DOHH2 (cell line): ENCODE measurements at regions not wholly inside any gene's neighbourhood (a gene's known extent, or its start where the extent isn't known, plus 50 kb on each side); places are given as distances from the start of the nearest gene placed in this dataset.

Experiments used
- H3F3A ChIP-seq: fragments of 200-600 bp; sonication (generic), shearing (Covaris generic); 2 replicates; pipeline ENCODE4 v1.6.0; 2016; ENCODE audit warnings: antibody characterized with exemption, mild to moderate bottlenecking; ENCODE audit not compliant: control insufficient read depth, insufficient read depth
- H3K27ac ChIP-seq: fragments of 200-600 bp; sonication (generic); 2 replicates; pipeline ENCODE4 v1.5.1; 2014; ENCODE audit warnings: low read depth, mild to moderate bottlenecking, low read length, moderate library complexity
- H3K27me3 ChIP-seq: fragments of 200-600 bp; sonication (generic); 2 replicates; pipeline ENCODE4 v1.6.1; 2014; ENCODE audit warnings: mild to moderate bottlenecking, low read length, mixed read lengths; ENCODE audit not compliant: control insufficient read depth
- H3K36me3 ChIP-seq: fragments of 200-600 bp; sonication (generic); 2 replicates; pipeline ENCODE4 v1.6.1; 2014; ENCODE audit warnings: mild to moderate bottlenecking, low read length, moderate library complexity, mixed read lengths; ENCODE audit not compliant: control insufficient read depth
- H3K4me1 ChIP-seq: fragments of 200-600 bp; sonication (generic); 2 replicates; pipeline ENCODE4 v1.6.1; 2014; ENCODE audit warnings: mild to moderate bottlenecking, low read length, mixed read lengths; ENCODE audit not compliant: control insufficient read depth
- H3K4me2 ChIP-seq: fragments of 200-600 bp; sonication (generic); 2 replicates; pipeline ENCODE4 v1.6.0; 2014; ENCODE audit warnings: mild to moderate bottlenecking, low read length, moderate library complexity
- H3K4me3 ChIP-seq: fragments of 200-600 bp; sonication (generic); 2 replicates; pipeline ENCODE4 v1.5.1; 2014; ENCODE audit warnings: mild to moderate bottlenecking, low read length, mixed read lengths
- H3K79me2 ChIP-seq: fragments of 200-600 bp; sonication (generic); 2 replicates; pipeline ENCODE4 v1.6.1; 2014; ENCODE audit warnings: mild to moderate bottlenecking, low read length, mixed read lengths; ENCODE audit not compliant: control insufficient read depth
- H3K9me2 ChIP-seq: fragments of 200-600 bp; sonication (generic); replicated peaks from 2 replicates; pipeline ENCODE4 v1.6.1; 2014; ENCODE audit warnings: mild to moderate bottlenecking, low read length, mixed read lengths; ENCODE audit not compliant: control insufficient read depth
- H3K9me3 ChIP-seq: fragments of 200-600 bp; sonication (generic); 2 replicates; pipeline ENCODE4 v1.6.1; 2014; ENCODE audit warnings: antibody characterized with exemption, low read length, mixed read lengths; ENCODE audit not compliant: control insufficient read depth, insufficient read depth
- H4K20me1 ChIP-seq: fragments of 200-600 bp; sonication (generic); 2 replicates; pipeline ENCODE4 v1.6.0; 2014; ENCODE audit warnings: low read depth, mild to moderate bottlenecking, antibody characterized with exemption, low read length, moderate library complexity; ENCODE audit not compliant: control insufficient read depth, insufficient read depth
- CTCF ChIP-seq: fragments of 200-600 bp; sonication (generic); IDR thresholded peaks from one replicate; pipeline ENCODE4 v1.5.1; 2014; ENCODE audit warnings: antibody characterized with exemption, mild to moderate bottlenecking, low read depth, low read length; ENCODE audit not compliant: poor library complexity, severe bottlenecking
- EZH2phosphoT487 ChIP-seq: fragments of 200-600 bp; sonication (generic); IDR thresholded peaks from 2 replicates; pipeline ENCODE4 v1.6.1; 2017; ENCODE audit warnings: borderline replicate concordance, mild to moderate bottlenecking, antibody characterized with exemption, low read length, moderate library complexity, mixed read lengths

DNA sequence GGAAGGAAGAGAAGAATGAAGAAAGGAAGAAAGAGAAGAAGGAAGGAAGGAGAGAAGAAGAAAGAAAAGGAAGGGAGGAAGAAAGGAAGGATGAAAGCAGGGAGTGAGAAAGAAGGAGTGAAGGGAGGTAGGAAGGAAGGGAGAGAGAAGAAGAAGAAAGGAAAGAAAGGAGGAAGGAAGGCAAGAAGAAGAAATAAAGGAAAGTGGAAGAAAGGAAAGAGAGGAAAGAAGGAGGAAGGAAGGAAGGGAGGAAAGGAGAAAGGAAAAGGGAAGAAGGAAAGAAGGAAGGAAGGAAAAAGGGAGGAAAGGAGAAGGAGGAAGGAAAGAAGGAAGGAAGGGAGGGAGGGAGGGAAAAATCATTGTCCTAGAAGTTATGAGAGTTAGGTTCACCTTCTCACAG lies 696.6 kb upstream of the TMEM132C start:
- no peak for TF ChIP-seq EZH2phosphoT487
- no peak for TF ChIP-seq CTCF

GRCh38 chr12:127570793-127571360 lies 696.1 kb upstream of the TMEM132C start:
- Histone ChIP-seq H3K79me2 (no peaks in the 10 kb centered on the region), H3K9me2 (no peaks in the 10 kb centered on the region), H3K27ac (no peak overlapping the region), H3F3A (no peaks in the 10 kb centered on the region), H3K4me1 (no peaks in the 10 kb centered on the region), H4K20me1 (no peaks in the 10 kb centered on the region), H3K4me3 (no peak overlapping the region), H3K36me3 (no peaks in the 10 kb centered on the region), H3K9me3 (no peaks in the 10 kb centered on the region; the same call in 1 of the 2 replicates), H3K4me2 (no peak overlapping the region), H3K27me3 (no peaks in the 10 kb centered on the region)
- TF ChIP-seq EZH2phosphoT487 = no peak

More for the DNA sequence above, 696.6 kb upstream of the TMEM132C start:
- Histone ChIP-seq H3K79me2 (no peaks in the 10 kb centered on the region), H3K4me2 (no peak overlapping the region), H3K27me3 (no peaks in the 10 kb centered on the region), H3K4me3 (no peak overlapping the region), H3K9me2 (no peaks in the 10 kb centered on the region), H3K9me3 (peaks cover under 1% of the 10 kb centered on the region; the same call in 1 of the 2 replicates), H3K27ac (no peak overlapping the region), H4K20me1 (no peaks in the 10 kb centered on the region), H3K36me3 (no peaks in the 10 kb centered on the region), H3F3A (no peaks in the 10 kb centered on the region), H3K4me1 (no peaks in the 10 kb centered on the region)

- Histone ChIP-seq H3F3A (no peaks in the 10 kb centered on the region), H3K4me2 (no peak overlapping the region), H3K4me3 (no peak overlapping the region), H3K9me3 (no peaks in the 10 kb centered on the region; the same call in 1 of the 2 replicates), H3K79me2 (no peaks in the 10 kb centered on the region), H3K9me2 (no peaks in the 10 kb centered on the region), H3K27ac (no peak overlapping the region), H3K27me3 (no peaks in the 10 kb centered on the region), H4K20me1 (no peaks in the 10 kb centered on the region), H3K36me3 (no peaks in the 10 kb centered on the region), H3K4me1 (no peaks in the 10 kb centered on the region)
- TF ChIP-seq EZH2phosphoT487 = no peak
- TF ChIP-seq CTCF = no peak
These were observed 695.4 kb upstream of the TMEM132C start for GRCh38 chr12:127571578-127571977.

DNA sequence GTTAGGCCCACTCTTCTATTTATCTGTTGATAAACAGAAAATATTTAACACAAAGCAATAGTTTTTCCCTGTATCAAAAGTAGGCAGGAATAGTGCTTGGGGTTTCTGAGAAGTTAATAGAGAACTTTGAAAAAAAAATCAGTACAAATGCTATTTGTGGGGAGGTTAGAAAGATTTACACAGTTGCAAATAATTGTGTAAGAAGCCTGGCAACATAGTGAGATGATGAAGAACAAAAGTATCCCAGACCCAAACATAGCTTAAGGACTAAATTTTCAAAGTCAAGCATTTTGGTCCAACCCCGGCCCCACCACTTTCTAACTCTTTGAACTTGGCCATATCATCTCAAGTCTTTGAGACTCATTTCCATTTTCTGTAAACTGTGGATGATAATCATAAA lies 687.5 kb upstream of the TMEM132C start:
- H3K36me3 ChIP-seq = no peaks in the 10 kb centered on the region
- no peaks in the 10 kb centered on the region for H3K4me1 ChIP-seq
- TF ChIP-seq CTCF (no peak), EZH2phosphoT487 (no peak)
- H3K9me2 ChIP-seq = no peaks in the 10 kb centered on the region
- H3F3A ChIP-seq = no peaks in the 10 kb centered on the region
- H3K79me2 ChIP-seq = no peaks in the 10 kb centered on the region
- H3K27ac ChIP-seq = no peak overlapping the region
- H3K4me3 ChIP-seq = no peak overlapping the region
- no peak overlapping the region for H3K4me2 ChIP-seq
- no peaks in the 10 kb centered on the region for H3K9me3 ChIP-seq
- no peaks in the 10 kb centered on the region for H4K20me1 ChIP-seq
- no peaks in the 10 kb centered on the region for H3K27me3 ChIP-seq
